Astrocyte (in vitro differentiated cells and primary cell): ENCODE measurements at regions not wholly inside any gene's neighbourhood (a gene's known extent, or its start where the extent isn't known, plus 50 kb on each side); places are given as distances from the start of the nearest gene placed in this dataset.

Experiments used
- CTCF ChIP-seq: IDR thresholded peaks from 2 replicates; pipeline ENCODE4 v1.5.1; 2011; ENCODE audit warnings: low read depth, mild to moderate bottlenecking, inconsistent platforms, low read length, moderate library complexity; ENCODE audit not compliant: insufficient read depth
- EZH2 ChIP-seq: IDR thresholded peaks from 2 replicates; pipeline ENCODE4 v1.6.1; 2012; ENCODE audit warnings: mild to moderate bottlenecking, low read length, inconsistent platforms; ENCODE audit not compliant: insufficient read depth

DNA sequence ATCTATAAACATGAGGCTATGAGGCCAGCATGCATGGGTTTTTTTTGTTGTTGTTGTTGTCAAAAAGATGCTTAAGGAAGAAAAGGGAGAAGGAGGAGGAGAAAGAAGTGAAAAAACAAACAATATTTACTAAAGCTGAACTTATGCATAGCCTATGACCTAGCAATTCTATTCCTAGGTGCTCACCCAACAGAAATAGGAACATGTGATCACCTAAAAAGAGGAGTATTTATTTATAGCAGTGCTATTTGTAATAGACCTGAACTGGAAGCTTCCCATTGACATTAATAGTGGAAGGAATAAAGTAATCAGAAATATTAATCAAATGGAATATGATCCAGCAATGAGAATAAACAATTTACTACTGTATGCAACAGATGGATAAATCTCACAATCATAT lies 156.5 kb upstream of the OLIG3 start:
- no peak for TF ChIP-seq CTCF
- no peak for TF ChIP-seq EZH2
